ENCODE measurements at regions not wholly inside any gene's neighbourhood (a gene's known extent, or its start where the extent isn't known, plus 50 kb on each side); places are given as distances from the start of the nearest gene placed in this dataset.

- Mint-ChIP-seq H3K9me3 (no peaks in the 10 kb centered on the region), H3K4me1 (peaks cover 14% of the 10 kb centered on the region)
- CTCF ChIA-PET: no interaction called here
Measured at GRCh38 chr14:85459361-85460000, 70.5 kb upstream of the FLRT2 start.

More at GRCh38 chr14:85459361-85460000, 70.5 kb upstream of the FLRT2 start:
- ATAC-seq (no peak), DNase-seq (ENCODE audit: low spot score) (no peak)
- no peak for TF ChIP-seq ZNF532 (CRISPR knock-in tag; IDR thresholded peaks at IDR 0.05; ENCODE audit: borderline replicate concordance)
- TF ChIP-seq SMAD4 (CRISPR knock-in tag; IDR thresholded peaks at IDR 0.05): no peak
- no peak for TF ChIP-seq ZNF219 (CRISPR knock-in tag; IDR thresholded peaks at IDR 0.05; ENCODE audit: borderline replicate concordance)
- no peak for TF ChIP-seq MXD4 (CRISPR knock-in tag; IDR thresholded peaks at IDR 0.05; ENCODE audit: borderline replicate concordance)
- TF ChIP-seq IRF1 (CRISPR knock-in tag; IDR thresholded peaks at IDR 0.05): no peak
- TF ChIP-seq PRDM15 (CRISPR knock-in tag; IDR thresholded peaks at IDR 0.05): no peak
- no peak for TF ChIP-seq SP1 (CRISPR knock-in tag; conservative IDR thresholded peaks at IDR 0.05)
- no peak for TF ChIP-seq MAX (CRISPR knock-in tag; IDR thresholded peaks at IDR 0.05)
- no peak for TF ChIP-seq ZNF317 (CRISPR knock-in tag; IDR thresholded peaks at IDR 0.05; ENCODE audit: borderline replicate concordance, low read depth)
- no peak for TF ChIP-seq ZNF281 (CRISPR knock-in tag; IDR thresholded peaks at IDR 0.05)
- Mint-ChIP-seq H3K27ac (no peak overlapping the region), H3K36me3 (no peaks in the 10 kb centered on the region), H3K27me3 (ENCODE audit: low read depth) (no peaks in the 10 kb centered on the region; the same call in 1 of the 2 replicates), H3K4me3 (no peak overlapping the region)
- POLR2A ChIA-PET: no interaction called here

All from WTC11 (cell line).